GM06990 (cell line): ENCODE measurements at regions not wholly inside any gene's neighbourhood (a gene's known extent, or its start where the extent isn't known, plus 50 kb on each side); places are given as distances from the start of the nearest gene placed in this dataset.

Source experiments
- DNase-seq: peaks from one replicate; pipeline ENCODE4 v3.0.0-alpha.2; 2011; ENCODE audit not compliant: insufficient read length; ENCODE audit errors: extremely low read depth
- H3K27me3 ChIP-seq: replicated peaks from 2 replicates; pipeline ENCODE4 v1.6.0; 2011; ENCODE audit warnings: low read length; ENCODE audit not compliant: control insufficient read depth, insufficient read depth
- H3K36me3 ChIP-seq: 2 replicates; pipeline ENCODE4 v1.5.1; 2011; ENCODE audit warnings: low read length; ENCODE audit not compliant: control insufficient read depth, insufficient read depth
- H3K4me3 ChIP-seq: replicated peaks from 2 replicates; pipeline ENCODE4 v1.5.1; 2011; ENCODE audit warnings: low read depth, mild to moderate bottlenecking, control low read depth, low read length
- CTCF ChIP-seq: IDR thresholded peaks from 2 replicates; pipeline ENCODE4 v1.5.1; 2011; ENCODE audit warnings: low read length, control low read depth, mild to moderate bottlenecking, inconsistent platforms; ENCODE audit not compliant: insufficient read depth, poor library complexity, severe bottlenecking

GRCh38 chr9:135214054-135214640, 126.7 kb downstream of the OLFM1 start:
- no peak overlapping the region for H3K4me3 ChIP-seq
- TF ChIP-seq CTCF: no peak

GRCh38 chr9:135214706-135215105, 127.2 kb downstream of the OLFM1 start:
- Histone ChIP-seq H3K4me3 (no peak overlapping the region), H3K27me3 (no peaks in the 10 kb centered on the region), H3K36me3 (no peaks in the 10 kb centered on the region)
- TF ChIP-seq CTCF: no peak
- no peak for DNase-seq

More at GRCh38 chr9:135214054-135214640, 126.7 kb downstream of the OLFM1 start:
- no peak for DNase-seq
- Histone ChIP-seq H3K27me3 (no peaks in the 10 kb centered on the region), H3K36me3 (no peaks in the 10 kb centered on the region)

GRCh38 chr9:135215571-135216161, 128.2 kb downstream of the OLFM1 start:
- Histone ChIP-seq H3K4me3 (no peak overlapping the region), H3K27me3 (no peaks in the 10 kb centered on the region), H3K36me3 (no peaks in the 10 kb centered on the region)
- no peak for DNase-seq
- TF ChIP-seq CTCF: no peak

- TF ChIP-seq CTCF: no peak
- Histone ChIP-seq H3K27me3 (no peaks in the 10 kb centered on the region), H3K4me3 (no peak overlapping the region), H3K36me3 (no peaks in the 10 kb centered on the region)
- DNase-seq: no peak
These were observed 128.8 kb downstream of the OLFM1 start for GRCh38 chr9:135216236-135216635.

GRCh38 chr9:135216791-135217441, 129.4 kb downstream of the OLFM1 start:
- TF ChIP-seq CTCF: no peak
- DNase-seq: no peak
- no peaks in the 10 kb centered on the region for H3K27me3 ChIP-seq

More at GRCh38 chr9:135216791-135217441, 129.4 kb downstream of the OLFM1 start:
- Histone ChIP-seq H3K36me3 (no peaks in the 10 kb centered on the region), H3K4me3 (no peak overlapping the region)
